NCI-H1930 (cell line): ENCODE measurements at regions not wholly inside any gene's neighbourhood (a gene's known extent, or its start where the extent isn't known, plus 50 kb on each side); places are given as distances from the start of the nearest gene placed in this dataset.
"Not testable (repeated sequence)": the region's sequence is repeated elsewhere in the genome, so short reads cannot be mapped to it uniquely, and the experiment has no call there.

Source experiments
- DNase-seq, 2 experiments: peaks; one replicate each; lab custom pipeline; 2025; lab: John Stamatoyannopoulos, UW

- DNase-seq, result no peak
Measured at GRCh38 chr1:238648751-238649150, 737.6 kb upstream of the CHRM3 start.

- no peak for DNase-seq
Measured at GRCh38 chr1:238648296-238648695, 738.1 kb upstream of the CHRM3 start.

GRCh38 chr1:238647877-238648276 is 738.5 kb upstream of the CHRM3 start:
- DNase-seq, result no peak

- no peak for DNase-seq
Measured at GRCh38 chr1:238642231-238642630, 744.1 kb upstream of the CHRM3 start.

GRCh38 chr1:238639861-238640260 is 746.5 kb upstream of the CHRM3 start:
- DNase-seq, result no peak

- DNase-seq, result no peak
Measured at GRCh38 chr1:238628110-238628509, 737.4 kb upstream of the ZP4 start.

GRCh38 chr1:238624776-238625175 is 734.1 kb upstream of the ZP4 start:
- no peak for DNase-seq

- DNase-seq, result no peak
Measured at GRCh38 chr1:238621405-238621804, 730.7 kb upstream of the ZP4 start.

- no peak for DNase-seq
Measured at GRCh38 chr1:238619652-238620051, 728.9 kb upstream of the ZP4 start.

- no peak for DNase-seq
Measured at GRCh38 chr1:238611406-238611805, 720.7 kb upstream of the ZP4 start.

- no peak for DNase-seq
Measured at GRCh38 chr1:238608144-238608543, 717.4 kb upstream of the ZP4 start.

GRCh38 chr1:238606896-238607295 is 716.2 kb upstream of the ZP4 start:
- DNase-seq, result no peak

- DNase-seq, result no peak
Measured at GRCh38 chr1:238606457-238606856, 715.7 kb upstream of the ZP4 start.

GRCh38 chr1:238604357-238604756 is 713.6 kb upstream of the ZP4 start:
- no peak for DNase-seq

GRCh38 chr1:238601604-238602003 is 710.9 kb upstream of the ZP4 start:
- DNase-seq, result not testable (repeated sequence)

- no peak for DNase-seq
Measured at GRCh38 chr1:238596703-238597102, 706.0 kb upstream of the ZP4 start.

- no peak for DNase-seq
Measured at GRCh38 chr1:238592621-238593020, 701.9 kb upstream of the ZP4 start.

GRCh38 chr1:238589843-238590435 is 699.2 kb upstream of the ZP4 start:
- DNase-seq, result no peak

- DNase-seq, result no peak
Measured at GRCh38 chr1:238582816-238583215, 692.1 kb upstream of the ZP4 start.

- DNase-seq, result no peak
Measured at GRCh38 chr1:238581332-238581731, 690.6 kb upstream of the ZP4 start.

- DNase-seq, result no peak
Measured at GRCh38 chr1:238568735-238569134, 678.0 kb upstream of the ZP4 start.

GRCh38 chr1:238562341-238562740 is 671.6 kb upstream of the ZP4 start:
- DNase-seq, result no peak

- DNase-seq, result no peak
Measured at GRCh38 chr1:238558746-238559145, 668.0 kb upstream of the ZP4 start.

GRCh38 chr1:238558156-238558555 is 667.4 kb upstream of the ZP4 start:
- no peak for DNase-seq

GRCh38 chr1:238552271-238552670 is 661.5 kb upstream of the ZP4 start:
- no peak for DNase-seq
